CD14-positive monocyte (primary cell): ENCODE measurements at regions not wholly inside any gene's neighbourhood (a gene's known extent, or its start where the extent isn't known, plus 50 kb on each side); places are given as distances from the start of the nearest gene placed in this dataset.

Source experiments
- DNase-seq, 3 donors: peaks; one replicate each; pipeline ENCODE4 v3.0.0-alpha.2; 2011 to 2022
- H2AFZ ChIP-seq: 2 replicates; pipeline ENCODE4 v1.6.0; 2012; ENCODE audit warnings: mild to moderate bottlenecking, low read depth, low read length, inconsistent platforms; ENCODE audit not compliant: insufficient read depth, poor library complexity, severe bottlenecking
- H3K27ac ChIP-seq, 2 donors: 1 replicate in 1 of 2; 2 replicates in 1 of 2; pipeline ENCODE4 v1.5.1; 2012 to 2013; ENCODE audit warnings: low read length in 2 of 2, control low read depth in 1 of 2, inconsistent platforms in 1 of 2, low read depth in 1 of 2, mild to moderate bottlenecking in 1 of 2
- H3K27me3 ChIP-seq, 2 donors: one replicate each; pipeline versions ENCODE4 v1.6.0 to v1.6.1; 2011 to 2013; ENCODE audit warnings: low read length in 2 of 2; ENCODE audit not compliant: control insufficient read depth in 2 of 2, insufficient read depth in 2 of 2
- H3K36me3 ChIP-seq, 2 donors: replicated peaks in 1 of 2; 1 replicate in 1 of 2; 2 replicates in 1 of 2; pipeline versions ENCODE4 v1.5.1 to v1.6.1; 2012 to 2013; ENCODE audit warnings: low read length in 2 of 2, control low read depth in 1 of 2, inconsistent platforms in 1 of 2, mild to moderate bottlenecking in 1 of 2; ENCODE audit not compliant: insufficient read depth in 2 of 2, control insufficient read depth in 1 of 2
- H3K4me1 ChIP-seq, 2 donors: 1 replicate in 1 of 2; 2 replicates in 1 of 2; pipeline versions ENCODE4 v1.5.1 to v1.6.1; 2012 to 2013; ENCODE audit warnings: low read length in 2 of 2, control low read depth in 1 of 2, inconsistent platforms in 1 of 2, mild to moderate bottlenecking in 1 of 2, moderate library complexity in 1 of 2; ENCODE audit not compliant: insufficient read depth in 2 of 2, control insufficient read depth in 1 of 2
- H3K4me2 ChIP-seq: replicated peaks from 2 replicates; pipeline ENCODE3; 2012; ENCODE audit warnings: low read length, moderate library complexity, mild to moderate bottlenecking; ENCODE audit not compliant: poor library complexity, severe bottlenecking; ENCODE audit errors: extremely low read depth
- H3K4me3 ChIP-seq, 3 experiments: fragments of 200-600 bp in 1 of 3; sonication (generic) in 1 of 3; replicated peaks in 1 of 3; 1 replicate in 2 of 3; 2 replicates in 1 of 3; pipeline ENCODE4 v1.5.1; 2011 to 2013; ENCODE audit warnings: low read length in 3 of 3, mild to moderate bottlenecking in 3 of 3, control low read depth in 2 of 3, low read depth in 2 of 3, inconsistent platforms in 1 of 3, moderate library complexity in 1 of 3
- H3K79me2 ChIP-seq: 2 replicates; pipeline ENCODE4 v1.6.0; 2012; ENCODE audit warnings: mild to moderate bottlenecking, control low read depth, inconsistent platforms, low read length, moderate library complexity; ENCODE audit not compliant: insufficient read depth
- H3K9ac ChIP-seq: 2 replicates; pipeline ENCODE4 v1.6.0; 2017; ENCODE audit warnings: low read length, mild to moderate bottlenecking; ENCODE audit not compliant: insufficient read depth, poor library complexity, severe bottlenecking
- H3K9me3 ChIP-seq, 2 donors: replicated peaks in 1 of 2; 1 replicate in 1 of 2; 2 replicates in 1 of 2; pipeline versions ENCODE4 v1.5.1 to v1.6.1; 2012 to 2013; ENCODE audit warnings: low read length in 2 of 2, control low read depth in 1 of 2; ENCODE audit not compliant: control insufficient read depth in 1 of 2, insufficient read depth in 1 of 2
- H4K20me1 ChIP-seq: 2 replicates; pipeline ENCODE4 v1.6.0; 2012; ENCODE audit warnings: mild to moderate bottlenecking, low read length, control low read depth, moderate library complexity; ENCODE audit not compliant: insufficient read depth
- H3K27ac Mint-ChIP-seq, 7 donors: one replicate each; pipeline ENCODE4 v1.8.0; 2020; ENCODE audit warnings: mild to moderate bottlenecking in 7 of 7, mixed read lengths in 7 of 7, moderate library complexity in 6 of 7, inconsistent platforms in 2 of 7
- H3K27me3 Mint-ChIP-seq, 3 donors: one replicate each; pipeline ENCODE4 v1.8.0; 2021 to 2022; ENCODE audit warnings: low read depth in 3 of 3, mild to moderate bottlenecking in 3 of 3, mixed read lengths in 3 of 3, moderate library complexity in 3 of 3, inconsistent platforms in 1 of 3
- H3K36me3 Mint-ChIP-seq, 2 donors: one replicate each; pipeline ENCODE4 v1.8.0; 2020; ENCODE audit warnings: mixed read lengths in 2 of 2, inconsistent platforms in 1 of 2, mild to moderate bottlenecking in 1 of 2
- H3K4me1 Mint-ChIP-seq: one replicate; pipeline ENCODE4 v1.8.0; 2020; ENCODE audit warnings: mild to moderate bottlenecking, mixed read lengths
- H3K4me3 Mint-ChIP-seq, 2 donors: one replicate each; pipeline ENCODE4 v1.8.0; 2020; ENCODE audit warnings: mild to moderate bottlenecking in 2 of 2, mixed read lengths in 2 of 2, moderate library complexity in 1 of 2
- H3K9me3 Mint-ChIP-seq, 7 donors: one replicate each; pipeline ENCODE4 v1.8.0; 2020 to 2022; ENCODE audit warnings: mixed read lengths in 7 of 7, mild to moderate bottlenecking in 6 of 7, moderate library complexity in 6 of 7, inconsistent platforms in 2 of 7
- WGBS: methylation state at CpG from one replicate; pipeline ENCODE4 v1.1.5; 2013; ENCODE audit warnings: missing lambda C conversion rate; ENCODE audit not compliant: insufficient coverage; 5-methylcytosine and 5-hydroxymethylcytosine counted together
- intact Hi-C, 2 donors: fragments of 100-400 bp; cut with micrococcal nuclease; formaldehyde crosslinking; loops; one replicate each; pipeline versions ENCODE4 v1.15.0 to v1.15.1; 2023
- TF ChIP-seq, protein P1 (sequence below): fragments of 200-600 bp; IDR thresholded peaks from one replicate; pipeline ENCODE4 v1.8.0; 2022; ENCODE audit warnings: antibody characterized with exemption, mild to moderate bottlenecking

DNA sequence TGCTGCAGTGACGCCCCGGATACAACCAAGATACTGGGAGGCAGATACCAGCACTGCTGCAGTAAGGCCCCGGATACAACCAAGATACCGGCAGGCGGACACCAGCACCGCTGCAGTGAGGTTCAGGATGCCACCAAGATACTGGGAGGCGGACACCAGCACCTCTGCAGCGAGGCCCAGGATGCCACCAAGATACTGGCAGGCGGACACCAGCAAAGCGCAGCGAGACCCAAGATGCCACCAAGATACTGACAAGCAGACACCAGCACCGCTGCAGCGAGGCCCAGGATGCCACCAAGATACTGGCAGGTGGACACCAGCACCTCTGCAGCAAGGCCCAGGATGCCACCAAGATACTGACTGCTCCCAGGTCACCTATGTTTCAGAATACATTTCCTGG lies 225.2 kb downstream of the BRD1 start:
- H3K9me3 ChIP-seq = peaks cover 17 to 23% of the 10 kb centered on the region in 2 donors
- DNase-seq = no peak
- no peak overlapping the region for H3K4me3 Mint-ChIP-seq
- TF ChIP-seq, protein P1, sequence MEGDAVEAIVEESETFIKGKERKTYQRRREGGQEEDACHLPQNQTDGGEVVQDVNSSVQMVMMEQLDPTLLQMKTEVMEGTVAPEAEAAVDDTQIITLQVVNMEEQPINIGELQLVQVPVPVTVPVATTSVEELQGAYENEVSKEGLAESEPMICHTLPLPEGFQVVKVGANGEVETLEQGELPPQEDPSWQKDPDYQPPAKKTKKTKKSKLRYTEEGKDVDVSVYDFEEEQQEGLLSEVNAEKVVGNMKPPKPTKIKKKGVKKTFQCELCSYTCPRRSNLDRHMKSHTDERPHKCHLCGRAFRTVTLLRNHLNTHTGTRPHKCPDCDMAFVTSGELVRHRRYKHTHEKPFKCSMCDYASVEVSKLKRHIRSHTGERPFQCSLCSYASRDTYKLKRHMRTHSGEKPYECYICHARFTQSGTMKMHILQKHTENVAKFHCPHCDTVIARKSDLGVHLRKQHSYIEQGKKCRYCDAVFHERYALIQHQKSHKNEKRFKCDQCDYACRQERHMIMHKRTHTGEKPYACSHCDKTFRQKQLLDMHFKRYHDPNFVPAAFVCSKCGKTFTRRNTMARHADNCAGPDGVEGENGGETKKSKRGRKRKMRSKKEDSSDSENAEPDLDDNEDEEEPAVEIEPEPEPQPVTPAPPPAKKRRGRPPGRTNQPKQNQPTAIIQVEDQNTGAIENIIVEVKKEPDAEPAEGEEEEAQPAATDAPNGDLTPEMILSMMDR = no peak
- H3K4me2 ChIP-seq = no peak overlapping the region
- H3K36me3 Mint-ChIP-seq = peaks cover 21 to 26% of the 10 kb centered on the region in 2 donors
- H3K79me2 ChIP-seq = peaks cover 15% of the 10 kb centered on the region
- peaks cover 14 to 30% (median 21%) of the 10 kb centered on the region in 7 donors for H3K9me3 Mint-ChIP-seq
- H3K27me3 ChIP-seq = no peaks in the 10 kb centered on the region
- peaks cover 10% of the 10 kb centered on the region for H3K4me1 Mint-ChIP-seq
- peaks cover 0 to 21% of the 10 kb centered on the region in 2 donors for H3K36me3 ChIP-seq
- H4K20me1 ChIP-seq = peaks cover 29% of the 10 kb centered on the region
- intact Hi-C loops = no loop called here
- H3K9ac ChIP-seq = no peak overlapping the region
- H3K27ac ChIP-seq = no peak overlapping the region
- peaks cover 0 to 2% (median 1%) of the 10 kb centered on the region in 3 donors for H3K27me3 Mint-ChIP-seq
- H3K4me1 ChIP-seq = peaks cover 22 to 31% of the 10 kb centered on the region in 2 donors
- no peak overlapping the region for H2AFZ ChIP-seq
- 97% methylated on average over 13 of the region's 13 CpGs for WGBS
- H3K4me3 ChIP-seq = no peak overlapping the region
- H3K27ac Mint-ChIP-seq = no peak overlapping the region

DNA sequence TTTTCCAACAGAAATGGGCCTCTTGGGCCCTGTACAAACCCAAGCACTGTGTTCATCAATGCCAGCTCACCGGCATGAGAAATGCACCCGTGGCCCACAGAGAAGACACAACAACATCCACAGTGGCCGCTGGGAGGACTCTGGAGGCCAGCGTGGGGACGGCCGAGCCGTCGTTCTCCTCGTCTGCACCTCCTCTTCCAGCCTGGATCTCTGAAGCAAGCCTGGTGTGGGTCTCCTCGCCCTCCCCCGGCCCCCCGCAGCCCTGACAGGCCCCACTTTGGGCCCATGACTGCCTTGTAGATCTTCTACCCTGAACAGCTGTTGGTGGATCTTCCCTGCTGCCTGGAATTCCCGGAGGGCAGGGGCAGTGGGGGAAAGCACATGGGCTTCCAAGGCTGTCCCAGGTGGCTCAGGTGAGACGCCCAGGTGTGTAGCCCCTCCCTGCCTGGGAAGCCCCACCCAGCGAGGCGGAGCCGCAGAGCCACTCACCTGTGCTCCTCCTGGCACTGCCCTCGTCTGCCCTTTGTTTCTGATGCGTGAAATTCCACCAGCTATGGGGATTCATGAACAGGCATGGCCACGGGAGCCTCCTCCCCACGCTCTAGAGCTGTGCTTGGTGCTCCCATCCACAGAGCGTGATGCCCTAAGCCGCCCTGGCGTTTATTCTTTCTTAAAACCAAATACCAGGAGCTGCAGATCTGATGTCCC lies 225.9 kb downstream of the BRD1 start:
- 98% methylated on average over 24 of the region's 24 CpGs for WGBS
- DNase-seq = no peak
- TF ChIP-seq, protein P1 = no peak
- intact Hi-C loops = no loop called here
- peaks cover 0 to 2% (median 1%) of the 10 kb centered on the region in 3 donors for H3K27me3 Mint-ChIP-seq
- Histone ChIP-seq H3K27me3 (no peaks in the 10 kb centered on the region), H3K79me2 (peaks cover 15% of the 10 kb centered on the region), H3K4me3 (no peak overlapping the region), H3K4me2 (no peak overlapping the region), H3K9ac (no peak overlapping the region), H3K27ac (no peak overlapping the region), H3K9me3 (peaks cover 17 to 18% of the 10 kb centered on the region in 2 donors), H3K36me3 (peaks cover 0 to 27% of the 10 kb centered on the region in 2 donors), H2AFZ (no peak overlapping the region), H4K20me1 (peaks cover 29% of the 10 kb centered on the region), H3K4me1 (peaks cover 22 to 31% of the 10 kb centered on the region in 2 donors)
- H3K36me3 Mint-ChIP-seq = peaks cover 18 to 24% of the 10 kb centered on the region in 2 donors
- peak overlapping the region in 2 of 7 donors; percentile 60 to 72 for H3K27ac Mint-ChIP-seq
- H3K9me3 Mint-ChIP-seq = peaks cover 10 to 26% (median 19%) of the 10 kb centered on the region in 7 donors
- no peak overlapping the region for H3K4me3 Mint-ChIP-seq
- H3K4me1 Mint-ChIP-seq = peaks cover 10% of the 10 kb centered on the region
